Vagina (tissue), 2 donors: ENCODE measurements at regions not wholly inside any gene's neighbourhood (a gene's known extent, or its start where the extent isn't known, plus 50 kb on each side); places are given as distances from the start of the nearest gene placed in this dataset.

Source experiments
- POLR2A ChIP-seq, 2 donors: fragments of 450-650 bp; IDR thresholded peaks; one replicate each; pipeline ENCODE4 v1.6.1; 2017; ENCODE audit warnings: antibody characterized with exemption in 2 of 2, mild to moderate bottlenecking in 2 of 2, moderate library complexity in 2 of 2
- POLR2AphosphoS5 ChIP-seq, 2 donors: sonication (generic); formaldehyde crosslinking; IDR thresholded peaks; one replicate each; pipeline ENCODE4 v1.9.0; 2017; ENCODE audit warnings: antibody characterized with exemption in 2 of 2, mild to moderate bottlenecking in 2 of 2, low read depth in 1 of 2; ENCODE audit not compliant: insufficient read depth in 1 of 2

GRCh38 chr16:55380485-55380884 lies 56.5 kb downstream of the IRX6 start:
- TF ChIP-seq POLR2AphosphoS5 (IDR thresholded peaks at IDR 0.05; ENCODE audit: insufficient read depth in 1 of 2, low read depth in 1 of 2) (no peak), POLR2A (IDR thresholded peaks at IDR 0.05) (no peak)
